CD4-positive, alpha-beta T cell (primary cell): ENCODE measurements at regions not wholly inside any gene's neighbourhood (a gene's known extent, or its start where the extent isn't known, plus 50 kb on each side); places are given as distances from the start of the nearest gene placed in this dataset.
"Not testable (repeated sequence)": the region's sequence is repeated elsewhere in the genome, so short reads cannot be mapped to it uniquely, and the experiment has no call there.

Experiments used
- ATAC-seq: fragments of 200-7000 bp; cut with Tn5 transposase; one replicate; pipeline ENCODE4 v1.10.0; 2022; ENCODE audit warnings: mild to moderate bottlenecking; ENCODE audit not compliant: poor library complexity
- CTCF ChIA-PET: fragments of 350-600 bp; sonication (Branson Sonifier 250); formaldehyde crosslinking; loops from one replicate; lab custom pipeline; 2021; ENCODE audit warnings: antibody characterized with exemption, inconsistent platforms; lab: Charles Lee
- POLR2A ChIA-PET: fragments of 350-600 bp; sonication (Branson Sonifier 250); formaldehyde crosslinking; loops from one replicate; lab custom pipeline; 2021; ENCODE audit warnings: antibody characterized with exemption, inconsistent platforms; lab: Charles Lee
- DNase-seq, 14 experiments: peaks; one replicate each; pipeline ENCODE4 v3.0.0-alpha.2; 2013 to 2020; ENCODE audit warnings: mixed read lengths in 2 of 14
- H3K27ac ChIP-seq, 2 donors: one replicate each; pipeline versions ENCODE4 v1.5.1 to v1.7.0; 2013; ENCODE audit warnings: low read length in 2 of 2, low read depth in 1 of 2, mild to moderate bottlenecking in 1 of 2
- H3K27me3 ChIP-seq, 2 experiments: 1 replicate in 1 of 2; 2 replicates in 1 of 2; pipeline versions ENCODE4 v1.6.1 to v1.7.0; 2013; ENCODE audit warnings: low read length in 2 of 2, control low read depth in 1 of 2, mild to moderate bottlenecking in 1 of 2, moderate library complexity in 1 of 2; ENCODE audit not compliant: insufficient read depth in 2 of 2, control insufficient read depth in 1 of 2
- H3K36me3 ChIP-seq: one replicate; pipeline ENCODE4 v1.6.1; 2013; ENCODE audit warnings: low read length, control low read depth; ENCODE audit not compliant: insufficient read depth
- H3K4me1 ChIP-seq: one replicate; pipeline ENCODE4 v1.6.1; 2013; ENCODE audit warnings: low read length, control low read depth; ENCODE audit not compliant: insufficient read depth
- H3K4me3 ChIP-seq: one replicate; pipeline ENCODE4 v1.5.1; 2013; ENCODE audit warnings: mild to moderate bottlenecking, low read length, moderate library complexity
- H3K9me3 ChIP-seq, 2 experiments: 1 replicate in 1 of 2; 2 replicates in 1 of 2; pipeline versions ENCODE4 v1.6.1 to v1.7.0; 2013; ENCODE audit warnings: low read length in 2 of 2, mild to moderate bottlenecking in 2 of 2, control low read depth in 1 of 2, moderate library complexity in 1 of 2; ENCODE audit not compliant: control insufficient read depth in 1 of 2, insufficient read depth in 1 of 2
- H3K27ac Mint-ChIP-seq: one replicate; pipeline ENCODE4 v1.8.0; 2020; ENCODE audit warnings: mixed read lengths
- H3K27me3 Mint-ChIP-seq: one replicate; pipeline ENCODE4 v1.8.0; 2021; ENCODE audit warnings: mixed read lengths
- H3K36me3 Mint-ChIP-seq: one replicate; pipeline ENCODE4 v1.8.0; 2021; ENCODE audit warnings: low read depth, mixed read lengths
- H3K4me1 Mint-ChIP-seq: one replicate; pipeline ENCODE4 v1.8.0; 2021; ENCODE audit warnings: low read depth, mixed read lengths
- H3K4me3 Mint-ChIP-seq: one replicate; pipeline ENCODE4 v1.8.0; 2020; ENCODE audit warnings: mild to moderate bottlenecking, mixed read lengths
- H3K9me3 Mint-ChIP-seq: one replicate; pipeline ENCODE4 v1.8.0; 2020; ENCODE audit warnings: mixed read lengths
- CTCF ChIP-seq: fragments of 200-600 bp; IDR thresholded peaks from one replicate; pipeline ENCODE4 v1.8.0; 2022; ENCODE audit warnings: antibody characterized with exemption, mild to moderate bottlenecking
- intact Hi-C, 2 experiments: fragments of 100-400 bp; cut with DNase I in 1 of 2; cut with micrococcal nuclease in 1 of 2; formaldehyde crosslinking; loops; one replicate each; pipeline versions ENCODE4 v1.15.1 to v1.9.0; 2023 to 2025; cut with DNase I, micrococcal nuclease

- intact Hi-C loops: no loop called here
- ChIA-PET POLR2A (no interaction called here), CTCF (no interaction called here)
- ATAC-seq: no peak
- Histone ChIP-seq H3K36me3 (no peaks in the 10 kb centered on the region), H3K4me3 (no peak overlapping the region), H3K27me3 (peaks cover 10 to 21% of the 10 kb centered on the region in 2 experiments), H3K27ac (no peak overlapping the region), H3K9me3 (peaks cover 0 to 3% of the 10 kb centered on the region in 2 experiments), H3K4me1 (peaks cover 3% of the 10 kb centered on the region)
- no peak for DNase-seq
- Mint-ChIP-seq H3K4me1 (peaks cover 6% of the 10 kb centered on the region), H3K4me3 (peak overlapping the region; percentile 34), H3K36me3 (no peaks in the 10 kb centered on the region), H3K9me3 (no peaks in the 10 kb centered on the region), H3K27me3 (peaks cover 78% of the 10 kb centered on the region), H3K27ac (no peak overlapping the region)
- TF ChIP-seq CTCF: no peak
Measured at GRCh38 chr13:22925881-22926747, 254.7 kb upstream of the SGCG start.

GRCh38 chr13:22926748-22927400 lies 253.9 kb upstream of the SGCG start:
- H3K4me3 Mint-ChIP-seq: no peak overlapping the region
- no peak for TF ChIP-seq CTCF
- H3K27me3 ChIP-seq: peaks cover 10 to 21% of the 10 kb centered on the region in 2 experiments
- H3K36me3 ChIP-seq: no peaks in the 10 kb centered on the region
- peaks cover 6% of the 10 kb centered on the region for H3K4me1 Mint-ChIP-seq
- peaks cover 3% of the 10 kb centered on the region for H3K4me1 ChIP-seq
- H3K27ac Mint-ChIP-seq: no peak overlapping the region
- no peak overlapping the region for H3K27ac ChIP-seq
- peaks cover 70% of the 10 kb centered on the region for H3K27me3 Mint-ChIP-seq
- H3K36me3 Mint-ChIP-seq: no peaks in the 10 kb centered on the region
- H3K9me3 Mint-ChIP-seq: no peaks in the 10 kb centered on the region
- H3K4me3 ChIP-seq: no peak overlapping the region
- ATAC-seq (no peak), DNase-seq (no peak)
- intact Hi-C loops: no loop called here
- H3K9me3 ChIP-seq: peaks cover 0 to 3% of the 10 kb centered on the region in 2 experiments
- CTCF ChIA-PET: no interaction called here
- POLR2A ChIA-PET: no interaction called here

DNA sequence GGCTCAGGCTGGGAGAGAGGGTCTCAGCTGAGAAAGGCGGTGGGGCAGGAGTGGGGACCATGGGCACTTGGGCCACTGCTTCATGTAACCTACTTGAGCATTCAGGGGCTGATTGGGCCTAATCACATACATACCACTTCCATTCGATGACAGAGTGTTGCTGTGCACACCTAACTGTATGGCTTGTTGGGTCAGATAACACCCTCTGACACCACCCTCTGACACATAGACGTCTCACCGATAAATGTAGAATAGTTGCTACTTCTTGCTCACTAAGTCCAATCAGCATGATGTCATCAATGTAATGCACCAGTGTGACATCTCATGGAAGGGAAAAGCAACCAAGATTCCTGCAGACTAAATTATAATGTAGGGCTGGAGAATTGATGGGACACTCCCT lies 252.9 kb upstream of the SGCG start:
- DNase-seq, CTCF ChIA-PET, POLR2A ChIA-PET, H3K27ac ChIP-seq, H3K9me3 ChIP-seq, H3K4me3 Mint-ChIP-seq, H3K36me3 ChIP-seq, H3K27ac Mint-ChIP-seq, intact Hi-C loops, H3K4me3 ChIP-seq, H3K4me1 Mint-ChIP-seq, H3K9me3 Mint-ChIP-seq, ATAC-seq, H3K36me3 Mint-ChIP-seq, H3K4me1 ChIP-seq: not testable (repeated sequence)
- peaks cover 60% of the 10 kb centered on the region for H3K27me3 Mint-ChIP-seq
- peaks cover 7 to 14% of the 10 kb centered on the region in 2 experiments for H3K27me3 ChIP-seq
